ENCODE measurements at regions not wholly inside any gene's neighbourhood (a gene's known extent, or its start where the extent isn't known, plus 50 kb on each side); places are given as distances from the start of the nearest gene placed in this dataset.

GRCh38 chr13:83166550-83166949 is 715.7 kb downstream of the SLITRK1 start:
- TF ChIP-seq POLR2A (IDR thresholded peaks at IDR 0.05): no peak
- TF ChIP-seq CTCF (IDR thresholded peaks at IDR 0.05): no peak
